Immature natural killer cell (primary cell): ENCODE measurements at regions not wholly inside any gene's neighbourhood (a gene's known extent, or its start where the extent isn't known, plus 50 kb on each side); places are given as distances from the start of the nearest gene placed in this dataset.
"Not testable (repeated sequence)": the region's sequence is repeated elsewhere in the genome, so short reads cannot be mapped to it uniquely, and the experiment has no call there.

Experiments used
- DNase-seq, 3 donors: peaks; one replicate each; pipeline ENCODE4 v3.0.0; 2022; ENCODE audit warnings: mixed read lengths in 1 of 3
- H3K27ac Mint-ChIP-seq, 6 donors: one replicate each; pipeline ENCODE4 v1.8.0; 2020; ENCODE audit warnings: mixed read lengths in 6 of 6, mild to moderate bottlenecking in 5 of 6, inconsistent platforms in 4 of 6, moderate library complexity in 3 of 6
- H3K27me3 Mint-ChIP-seq, 3 donors: one replicate each; pipeline ENCODE4 v1.8.0; 2020 to 2021; ENCODE audit warnings: low read depth in 3 of 3, mild to moderate bottlenecking in 3 of 3, mixed read lengths in 3 of 3, moderate library complexity in 3 of 3, inconsistent platforms in 1 of 3
- H3K36me3 Mint-ChIP-seq, 3 donors: one replicate each; pipeline ENCODE4 v1.8.0; 2020; ENCODE audit warnings: mixed read lengths in 3 of 3, inconsistent platforms in 2 of 3, mild to moderate bottlenecking in 2 of 3
- H3K4me1 Mint-ChIP-seq, 2 donors: one replicate each; pipeline ENCODE4 v1.8.0; 2020; ENCODE audit warnings: inconsistent platforms in 2 of 2, mild to moderate bottlenecking in 2 of 2, mixed read lengths in 2 of 2, moderate library complexity in 1 of 2
- H3K4me3 Mint-ChIP-seq, 5 donors: one replicate each; pipeline ENCODE4 v1.8.0; 2020; ENCODE audit warnings: mild to moderate bottlenecking in 5 of 5, mixed read lengths in 5 of 5, inconsistent platforms in 3 of 5, moderate library complexity in 3 of 5
- H3K9me3 Mint-ChIP-seq, 6 donors: one replicate each; pipeline ENCODE4 v1.8.0; 2020; ENCODE audit warnings: mild to moderate bottlenecking in 6 of 6, mixed read lengths in 6 of 6, inconsistent platforms in 4 of 6, moderate library complexity in 3 of 6

DNA sequence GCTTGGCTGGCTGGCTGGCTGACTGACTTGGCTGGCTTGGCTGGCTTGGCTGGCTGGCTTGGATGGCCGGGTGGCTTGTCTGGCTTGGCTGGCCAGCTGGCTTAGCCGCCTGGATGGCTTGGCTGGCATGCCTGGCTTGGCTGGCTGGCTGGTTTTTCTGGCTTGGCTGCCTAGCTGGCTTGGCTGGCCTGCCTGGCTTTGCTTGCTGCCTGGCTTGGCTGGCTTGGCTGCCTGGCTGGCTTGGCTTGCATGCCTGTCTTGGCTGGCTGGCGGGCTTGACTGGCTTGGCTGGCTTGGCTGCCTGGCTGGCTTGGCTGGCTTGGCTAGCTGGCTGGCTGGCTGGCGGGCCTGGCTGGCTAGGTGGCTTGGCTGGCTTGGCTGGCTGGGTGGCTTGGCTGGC lies 2830.5 kb downstream of the RPIA start:
- H3K27me3 Mint-ChIP-seq, H3K36me3 Mint-ChIP-seq, H3K9me3 Mint-ChIP-seq, H3K4me3 Mint-ChIP-seq, H3K27ac Mint-ChIP-seq, H3K4me1 Mint-ChIP-seq, DNase-seq: not testable (repeated sequence)

DNA sequence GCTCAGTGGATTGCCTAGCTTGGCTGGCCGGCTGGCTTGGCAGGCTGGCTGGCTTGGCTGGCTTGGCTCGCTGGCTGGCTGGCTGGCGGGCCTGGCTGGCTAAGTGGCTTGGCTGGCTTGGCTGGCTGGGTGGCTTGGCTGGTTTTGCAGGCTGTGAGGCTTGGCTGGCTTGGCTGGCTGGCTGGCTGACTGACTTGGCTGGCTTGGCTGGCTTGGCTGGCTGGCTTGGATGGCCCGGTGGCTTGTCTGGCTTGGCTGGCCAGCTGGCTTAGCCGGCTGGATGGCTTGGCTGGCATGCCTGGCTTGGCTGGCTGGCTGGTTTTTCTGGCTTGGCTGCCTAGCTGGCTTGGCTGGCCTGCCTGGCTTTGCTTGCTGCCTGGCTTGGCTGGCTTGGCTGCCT lies 2831.4 kb downstream of the RPIA start:
- H3K4me3 Mint-ChIP-seq, H3K4me1 Mint-ChIP-seq, H3K27me3 Mint-ChIP-seq, H3K9me3 Mint-ChIP-seq, H3K36me3 Mint-ChIP-seq, H3K27ac Mint-ChIP-seq, DNase-seq: not testable (repeated sequence)

GRCh38 chr2:91523751-91524150 lies 2832.3 kb downstream of the RPIA start:
- not testable (repeated sequence) for H3K36me3 Mint-ChIP-seq, H3K4me3 Mint-ChIP-seq, H3K27me3 Mint-ChIP-seq, H3K4me1 Mint-ChIP-seq, H3K27ac Mint-ChIP-seq, H3K9me3 Mint-ChIP-seq, DNase-seq

DNA sequence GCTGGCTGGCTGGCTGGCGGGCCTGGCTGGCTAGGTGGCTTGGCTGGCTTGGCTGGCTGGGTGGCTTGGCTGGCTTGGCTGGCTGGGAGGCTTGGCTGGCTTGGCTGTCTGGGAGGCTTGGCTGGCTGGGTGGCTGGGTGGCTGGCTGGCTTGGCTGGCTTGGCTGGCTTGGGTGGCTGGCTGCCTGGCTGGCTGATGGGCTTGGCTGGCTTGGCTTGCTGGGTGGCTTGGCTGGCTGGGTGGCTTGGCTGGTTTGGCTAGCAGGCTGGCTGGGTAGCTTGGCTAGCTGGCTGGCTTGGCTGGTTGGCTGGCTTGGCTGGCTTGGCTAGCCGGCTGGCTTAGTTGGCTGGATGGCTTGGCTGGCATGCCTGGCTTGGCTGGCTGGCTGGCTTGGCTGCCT lies 2834.1 kb downstream of the RPIA start:
- H3K36me3 Mint-ChIP-seq = not testable (repeated sequence)

GRCh38 chr2:91526083-91526482 lies 2834.6 kb downstream of the RPIA start:
- not testable (repeated sequence) for H3K27me3 Mint-ChIP-seq, H3K4me3 Mint-ChIP-seq, H3K27ac Mint-ChIP-seq, H3K4me1 Mint-ChIP-seq, H3K36me3 Mint-ChIP-seq, DNase-seq, H3K9me3 Mint-ChIP-seq

More for the DNA sequence above, 2834.1 kb downstream of the RPIA start:
- H3K9me3 Mint-ChIP-seq, H3K27ac Mint-ChIP-seq, H3K27me3 Mint-ChIP-seq, H3K4me1 Mint-ChIP-seq, DNase-seq, H3K4me3 Mint-ChIP-seq: not testable (repeated sequence)

DNA sequence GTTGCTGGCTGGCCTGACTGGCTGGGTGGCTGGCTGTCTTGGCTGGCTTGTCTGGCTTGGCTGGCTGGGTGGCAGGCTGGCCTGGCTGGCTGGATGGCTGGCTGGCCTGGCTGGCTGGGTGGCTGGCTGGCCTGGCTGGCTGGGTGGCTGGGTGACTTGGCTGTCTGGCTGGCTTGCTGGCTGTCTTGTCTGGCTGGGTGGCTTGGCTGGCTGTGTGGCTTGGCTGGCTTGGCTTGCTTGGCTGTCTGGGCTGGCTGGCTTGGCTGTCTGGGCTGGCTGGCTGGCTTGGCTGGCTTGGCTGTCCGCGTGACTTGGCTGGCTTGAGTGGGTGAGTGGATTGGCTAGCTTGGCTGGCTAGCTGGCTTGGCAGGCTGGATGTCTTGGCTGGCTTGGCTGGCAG lies 2835.6 kb downstream of the RPIA start:
- H3K27me3 Mint-ChIP-seq, H3K27ac Mint-ChIP-seq, H3K36me3 Mint-ChIP-seq, H3K4me1 Mint-ChIP-seq, H3K4me3 Mint-ChIP-seq, H3K9me3 Mint-ChIP-seq, DNase-seq: not testable (repeated sequence)

DNA sequence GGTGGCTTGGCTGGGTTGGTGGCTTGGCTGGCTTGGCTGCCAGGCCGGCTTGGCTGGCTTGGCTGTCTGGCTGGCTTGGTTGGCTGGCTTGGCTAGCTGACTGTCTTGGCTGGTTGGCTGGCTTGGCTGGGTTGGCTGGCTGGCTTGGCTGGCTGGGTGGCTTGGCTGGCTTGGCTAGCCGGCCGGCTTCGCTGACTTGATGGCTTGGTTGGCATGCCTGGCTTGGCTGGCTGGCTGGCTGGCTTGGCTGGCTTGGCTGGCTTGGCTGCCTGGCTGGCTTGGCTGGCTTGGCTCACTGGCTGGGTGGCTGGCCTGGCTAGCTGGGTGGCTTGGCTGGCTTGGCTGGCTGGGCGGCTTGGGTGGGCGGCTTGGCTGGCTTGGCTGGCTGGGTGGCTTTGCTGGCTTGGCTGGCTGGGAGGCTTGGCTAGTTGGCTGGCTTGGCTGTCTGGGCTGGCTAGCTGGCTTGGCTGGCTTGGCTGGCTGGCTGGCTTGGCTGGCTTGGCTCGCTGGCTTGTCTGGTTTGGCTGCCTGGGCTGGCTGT lies 2836.1 kb downstream of the RPIA start:
- not testable (repeated sequence) for H3K9me3 Mint-ChIP-seq, H3K27ac Mint-ChIP-seq, H3K36me3 Mint-ChIP-seq, H3K4me1 Mint-ChIP-seq, H3K27me3 Mint-ChIP-seq, H3K4me3 Mint-ChIP-seq, DNase-seq

- H3K27me3 Mint-ChIP-seq, DNase-seq, H3K27ac Mint-ChIP-seq, H3K36me3 Mint-ChIP-seq, H3K4me1 Mint-ChIP-seq, H3K4me3 Mint-ChIP-seq, H3K9me3 Mint-ChIP-seq: not testable (repeated sequence)
These were observed 2836.9 kb downstream of the RPIA start for GRCh38 chr2:91528361-91528760.

DNA sequence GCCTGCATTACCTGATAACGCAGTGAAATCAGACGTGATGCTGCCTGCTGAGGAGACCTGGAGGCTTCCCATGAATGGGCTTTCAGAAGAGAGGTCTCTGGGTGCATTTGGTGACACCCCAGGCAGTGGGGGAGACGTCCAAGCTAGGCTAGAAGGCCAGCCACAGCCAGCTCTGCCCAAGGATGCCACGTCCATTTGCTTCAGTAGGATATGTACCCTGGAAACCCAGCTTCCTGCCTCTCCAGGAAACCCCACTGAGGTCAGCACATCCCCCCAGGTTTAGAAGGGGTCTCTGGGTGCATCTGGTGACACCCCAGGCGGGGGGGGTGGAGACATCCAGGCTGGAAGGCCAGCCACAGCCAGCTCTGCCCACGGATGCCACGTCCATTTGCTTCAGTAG lies 2844.6 kb downstream of the RPIA start:
- not testable (repeated sequence) for H3K4me3 Mint-ChIP-seq, DNase-seq

DNA sequence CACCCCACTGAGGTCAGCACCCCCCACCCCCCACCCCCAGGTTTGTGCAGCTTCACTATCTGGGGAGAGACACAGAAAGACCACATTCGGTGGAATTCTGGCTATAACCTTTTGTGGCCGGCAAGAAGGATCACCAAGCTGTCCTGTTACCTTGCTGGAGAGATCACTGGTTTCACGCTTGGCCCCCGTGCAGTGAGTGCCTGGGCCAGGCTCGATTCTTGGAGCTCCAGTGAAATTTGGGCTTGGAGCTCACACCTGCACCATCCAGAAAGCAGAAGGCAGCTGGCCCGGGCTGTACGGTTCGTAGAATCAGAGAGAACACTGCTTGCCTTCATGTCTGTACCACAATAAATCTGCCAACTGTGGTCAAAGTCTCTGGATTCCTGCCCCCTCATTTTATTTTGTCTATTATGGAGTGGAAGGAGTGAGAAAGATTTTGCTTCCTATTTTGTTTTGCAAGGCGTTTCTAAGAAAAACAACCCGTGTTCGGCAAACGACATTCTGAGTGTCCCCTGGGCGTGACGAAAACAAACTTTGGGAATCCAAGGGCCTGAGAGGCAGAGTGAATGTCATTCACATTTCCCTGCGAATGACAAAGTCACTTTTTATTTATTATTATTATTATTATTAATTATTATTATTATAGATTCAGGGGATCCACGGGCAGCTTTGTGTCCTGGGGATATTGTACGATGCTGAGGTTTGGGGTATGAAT lies 2845.2 kb downstream of the RPIA start:
- not testable (repeated sequence) for H3K4me1 Mint-ChIP-seq, H3K9me3 Mint-ChIP-seq, H3K27me3 Mint-ChIP-seq, H3K4me3 Mint-ChIP-seq, H3K36me3 Mint-ChIP-seq, DNase-seq, H3K27ac Mint-ChIP-seq

More for the DNA sequence above, 2844.6 kb downstream of the RPIA start:
- H3K4me1 Mint-ChIP-seq, H3K36me3 Mint-ChIP-seq, H3K27ac Mint-ChIP-seq, H3K27me3 Mint-ChIP-seq, H3K9me3 Mint-ChIP-seq: not testable (repeated sequence)

DNA sequence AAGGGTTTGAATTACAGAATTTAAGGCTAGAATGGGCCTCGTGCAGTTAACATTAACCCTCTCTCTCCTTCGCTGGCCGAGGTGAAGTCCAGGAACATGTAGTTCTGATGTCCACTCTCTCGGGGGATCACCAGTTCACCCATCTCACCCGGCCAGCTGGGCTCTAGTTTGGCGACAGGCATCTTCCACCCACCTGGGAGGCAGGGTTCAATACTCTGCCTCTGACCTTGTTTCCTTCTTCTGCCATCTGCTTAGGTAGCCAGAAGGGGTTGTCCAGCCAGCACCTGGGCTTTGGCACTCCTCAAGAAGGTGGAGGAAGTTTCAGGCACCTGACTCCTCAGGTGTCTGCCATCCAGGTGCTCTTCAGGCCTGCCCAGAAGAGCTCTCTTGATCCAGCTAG lies 2857.8 kb downstream of the RPIA start:
- H3K9me3 Mint-ChIP-seq, H3K36me3 Mint-ChIP-seq, H3K4me1 Mint-ChIP-seq, H3K27ac Mint-ChIP-seq, H3K27me3 Mint-ChIP-seq, DNase-seq, H3K4me3 Mint-ChIP-seq: not testable (repeated sequence)

- H3K9me3 Mint-ChIP-seq = peaks cover 9 to 22% (median 16%) of the 10 kb centered on the region in 6 donors
- not testable (repeated sequence) for DNase-seq, H3K36me3 Mint-ChIP-seq, H3K27ac Mint-ChIP-seq, H3K27me3 Mint-ChIP-seq, H3K4me3 Mint-ChIP-seq, H3K4me1 Mint-ChIP-seq
These were observed 2866.8 kb downstream of the RPIA start for GRCh38 chr2:91558234-91558633.

GRCh38 chr2:91559269-91559668 lies 2867.8 kb downstream of the RPIA start:
- not testable (repeated sequence) for H3K36me3 Mint-ChIP-seq, DNase-seq, H3K4me1 Mint-ChIP-seq, H3K4me3 Mint-ChIP-seq, H3K27ac Mint-ChIP-seq, H3K27me3 Mint-ChIP-seq
- H3K9me3 Mint-ChIP-seq = peaks cover 9 to 22% (median 16%) of the 10 kb centered on the region in 6 donors

DNA sequence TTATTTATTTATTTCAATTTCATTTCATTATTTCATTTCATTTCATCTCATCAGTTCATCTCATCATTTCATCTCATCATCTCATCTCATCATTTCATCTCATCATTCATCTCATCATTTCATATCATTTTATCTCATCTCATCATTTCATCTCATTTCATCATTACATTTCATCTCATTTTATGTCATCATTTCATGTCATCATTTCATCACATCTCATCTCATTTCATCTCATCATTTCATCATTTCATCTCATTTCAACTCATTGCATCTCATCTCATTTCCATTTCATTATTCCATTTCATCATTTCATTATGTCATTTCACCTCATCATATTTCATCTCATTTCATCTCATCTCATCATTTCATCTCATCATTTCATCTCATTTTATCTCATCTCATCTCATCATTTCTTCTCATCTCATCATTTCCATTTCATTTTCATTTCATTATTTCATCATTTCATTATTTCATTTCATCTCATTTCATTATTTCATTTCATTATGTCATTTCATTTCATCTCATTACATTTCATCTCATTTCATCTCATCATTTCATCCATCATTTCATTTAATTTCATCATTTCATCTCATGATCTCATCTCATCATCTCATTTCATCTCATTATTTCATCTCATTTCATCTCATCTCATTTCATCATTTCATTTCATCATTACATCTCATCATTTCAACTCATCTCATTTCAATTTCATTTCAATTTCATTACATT lies 2868.6 kb downstream of the RPIA start:
- H3K9me3 Mint-ChIP-seq = peaks cover 9 to 22% (median 16%) of the 10 kb centered on the region in 6 donors
- H3K27ac Mint-ChIP-seq, H3K4me1 Mint-ChIP-seq, H3K4me3 Mint-ChIP-seq, DNase-seq, H3K36me3 Mint-ChIP-seq, H3K27me3 Mint-ChIP-seq: not testable (repeated sequence)

DNA sequence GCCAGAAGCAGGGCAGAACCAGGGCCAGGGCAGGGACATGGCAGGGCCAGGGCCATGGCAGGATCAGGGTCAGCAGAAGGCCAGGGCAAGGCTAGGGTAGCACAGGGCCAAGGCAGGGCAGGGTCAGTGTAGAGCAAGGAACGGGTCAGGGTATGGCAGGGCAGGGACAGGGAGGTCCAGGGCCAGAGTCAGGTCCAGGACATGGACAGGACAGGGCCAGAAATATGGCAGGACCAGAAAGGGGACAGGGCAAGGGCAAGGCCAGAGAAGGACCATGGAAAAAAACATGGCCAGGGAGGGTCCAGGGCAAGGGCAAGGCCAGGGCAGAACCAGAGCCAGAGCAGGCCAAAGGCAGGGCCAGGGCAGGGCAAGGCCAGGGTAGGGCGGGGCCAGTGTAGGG lies 2870.7 kb downstream of the RPIA start:
- not testable (repeated sequence) for H3K27me3 Mint-ChIP-seq, H3K36me3 Mint-ChIP-seq, DNase-seq, H3K27ac Mint-ChIP-seq, H3K4me3 Mint-ChIP-seq, H3K4me1 Mint-ChIP-seq
- H3K9me3 Mint-ChIP-seq = peaks cover 9 to 22% (median 16%) of the 10 kb centered on the region in 6 donors
